Activated CD8-positive, alpha-beta memory T cell treated with anti-CD3 and anti-CD28 coated beads, Interleukin-2, amount 50 U/mL, for 1 hour (primary cell): ENCODE measurements at regions not wholly inside any gene's neighbourhood (a gene's known extent, or its start where the extent isn't known, plus 50 kb on each side); places are given as distances from the start of the nearest gene placed in this dataset.
"Not testable (repeated sequence)": the region's sequence is repeated elsewhere in the genome, so short reads cannot be mapped to it uniquely, and the experiment has no call there.

Source experiments
- DNase-seq: peaks from one replicate; pipeline ENCODE4 v3.0.0-alpha.2; 2020; ENCODE audit errors: extremely low read depth

- no peak for DNase-seq
These were observed 377.0 kb downstream of the ZNF674 start for GRCh38 chrX:46168254-46168653.

- DNase-seq: no peak
These were observed 379.4 kb downstream of the ZNF674 start for GRCh38 chrX:46165866-46166265.

DNA sequence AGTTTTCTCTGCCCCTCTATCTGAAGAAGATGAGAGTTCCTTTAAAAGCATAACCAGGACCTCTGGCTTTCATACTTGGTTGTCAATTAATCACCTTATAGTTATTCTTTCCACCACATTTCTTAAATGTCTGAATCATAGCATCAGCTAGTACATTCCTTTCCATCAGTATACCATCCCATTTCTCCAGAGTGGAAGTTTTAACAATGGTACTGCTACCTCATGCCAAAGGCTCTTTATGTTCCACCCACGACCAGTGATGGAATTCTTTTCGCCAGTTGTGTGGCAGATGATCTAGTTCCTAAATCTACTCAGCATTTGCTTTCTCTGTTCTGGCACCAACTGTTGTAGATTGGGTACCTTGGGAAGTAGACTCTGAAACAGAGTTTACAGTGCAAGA, 379.8 kb downstream of the ZNF674 start:
- no peak for DNase-seq

DNA sequence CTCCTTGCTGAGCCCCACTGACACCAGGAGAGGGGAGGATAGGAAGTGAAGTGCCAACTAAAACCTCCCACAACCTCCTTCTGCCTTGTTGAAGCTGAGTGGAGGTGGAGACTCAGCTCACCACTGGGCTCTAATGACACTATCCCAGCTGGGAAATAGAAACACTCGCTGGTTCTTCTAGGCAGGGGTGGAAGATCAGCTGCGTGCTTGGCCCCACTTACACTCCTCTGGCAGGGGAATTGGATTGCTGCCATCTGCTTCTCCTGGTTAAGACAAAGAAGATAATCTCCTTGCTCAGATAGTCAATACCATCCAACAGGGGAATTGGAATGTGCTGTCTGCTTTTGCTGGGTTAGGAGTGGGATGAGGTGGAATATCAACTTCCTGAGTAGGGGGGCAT, 392.5 kb downstream of the ZNF674 start:
- DNase-seq: no peak

- not testable (repeated sequence) for DNase-seq
These were observed 393.9 kb downstream of the ZNF674 start for GRCh38 chrX:46151332-46151731.

- no peak for DNase-seq
These were observed 400.7 kb downstream of the ZNF674 start for GRCh38 chrX:46144566-46144965.

GRCh38 chrX:46140272-46140671, 404.9 kb downstream of the ZNF674 start:
- no peak for DNase-seq

GRCh38 chrX:46130247-46130646, 415.0 kb downstream of the ZNF674 start:
- no peak for DNase-seq

DNA sequence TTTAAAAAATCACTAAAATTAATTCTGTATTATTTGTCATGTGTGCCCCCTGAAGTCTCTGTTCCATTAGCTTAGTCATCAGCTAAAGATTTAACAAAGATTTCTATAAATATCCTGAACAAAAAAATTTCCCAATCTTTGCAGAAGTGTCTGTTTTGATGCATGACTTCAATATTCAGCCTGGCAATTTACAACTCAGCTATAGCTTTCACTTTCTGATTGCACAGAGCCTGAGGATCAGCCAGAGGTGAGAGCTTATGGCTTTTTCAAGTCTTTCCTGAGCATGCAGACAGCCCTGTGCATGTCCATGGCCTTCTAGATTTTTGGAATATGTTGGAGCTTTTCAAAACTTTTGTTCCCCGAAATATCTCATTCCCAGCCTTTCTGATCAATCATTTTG, 420.1 kb downstream of the ZNF674 start:
- no peak for DNase-seq

- DNase-seq: no peak
These were observed 428.0 kb downstream of the ZNF674 start for GRCh38 chrX:46117234-46117633.

DNA sequence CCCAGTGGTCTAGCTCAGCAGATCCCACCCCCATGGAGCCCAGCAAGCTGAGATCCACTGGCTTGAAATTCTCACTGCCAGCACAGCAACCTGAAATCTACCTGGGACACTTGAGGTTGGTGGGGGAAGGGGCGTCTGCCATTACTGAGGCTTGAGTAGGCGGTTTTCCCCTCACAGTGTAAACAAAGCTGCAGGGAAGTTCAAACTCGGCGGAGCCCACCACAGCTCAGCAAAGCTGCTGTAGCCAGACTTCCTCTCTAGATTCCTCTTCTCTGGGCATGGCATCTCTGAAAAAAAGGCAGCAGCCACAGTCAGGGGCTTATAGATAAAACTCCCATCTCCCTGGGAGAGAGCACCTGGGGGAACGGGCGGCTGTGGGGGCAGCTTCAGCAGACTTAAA, 457.9 kb downstream of the ZNF674 start:
- DNase-seq: not testable (repeated sequence)

GRCh38 chrX:46080121-46080520, 465.1 kb downstream of the ZNF674 start:
- not testable (repeated sequence) for DNase-seq

- no peak for DNase-seq
These were observed 472.4 kb downstream of the ZNF674 start for GRCh38 chrX:46072791-46073190.

DNA sequence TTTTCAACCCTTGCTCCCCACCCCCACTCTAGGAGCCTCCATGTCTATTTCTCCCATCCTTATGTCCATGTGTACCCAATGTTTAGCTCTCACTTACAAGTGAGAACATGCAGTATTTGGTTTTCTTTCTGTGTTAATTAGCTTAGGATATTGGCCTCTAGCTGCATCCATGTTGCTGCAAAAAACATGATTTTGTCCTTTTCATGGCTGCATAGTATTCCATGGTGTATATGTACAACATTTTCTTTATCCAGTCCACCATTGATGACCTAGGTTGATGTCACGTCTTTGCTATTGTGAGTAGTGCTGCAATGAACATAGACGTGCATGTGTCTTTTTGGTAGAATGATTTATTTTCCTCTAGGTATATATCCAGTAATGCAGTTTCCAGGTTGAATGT, 472.8 kb downstream of the ZNF674 start:
- no peak for DNase-seq

DNA sequence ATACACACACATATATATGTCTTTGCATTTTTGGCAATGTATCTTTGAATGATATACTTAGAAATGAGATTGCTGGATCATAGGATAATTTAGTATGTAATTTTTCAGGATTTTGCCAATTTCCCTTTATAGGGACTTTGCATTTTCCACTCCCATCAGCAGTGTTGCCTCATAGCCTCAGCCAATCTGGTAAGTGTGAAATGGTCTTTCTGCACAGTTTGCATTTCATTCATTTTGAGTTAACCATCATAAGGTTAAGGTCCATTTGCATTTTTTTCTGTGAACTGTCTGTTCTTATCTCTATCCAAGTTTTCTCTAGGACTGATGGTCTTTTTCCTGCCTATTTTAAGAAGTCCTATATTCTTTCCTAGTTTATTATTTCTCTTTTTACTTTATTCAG, 474.8 kb downstream of the ZNF674 start:
- DNase-seq: no peak

DNA sequence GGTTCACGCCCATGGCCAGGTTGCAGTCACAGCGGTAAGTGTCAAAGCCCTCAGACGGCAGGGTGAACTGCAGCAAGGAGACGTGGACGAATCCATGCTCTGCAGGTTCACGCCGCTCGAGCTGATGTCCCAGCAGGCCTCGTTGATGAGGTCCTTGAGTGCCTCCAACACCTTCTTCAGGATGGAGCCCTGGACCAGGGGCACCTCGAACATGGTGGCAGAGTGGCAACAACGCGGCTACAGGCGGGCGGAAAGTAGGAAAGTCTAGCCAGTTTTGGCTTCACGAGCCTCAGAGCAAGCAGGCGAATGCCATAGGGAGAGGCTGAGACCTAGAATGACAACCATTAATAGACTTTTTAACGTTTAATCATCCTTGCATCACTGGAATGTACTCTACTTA, 485.9 kb downstream of the ZNF674 start:
- no peak for DNase-seq

DNA sequence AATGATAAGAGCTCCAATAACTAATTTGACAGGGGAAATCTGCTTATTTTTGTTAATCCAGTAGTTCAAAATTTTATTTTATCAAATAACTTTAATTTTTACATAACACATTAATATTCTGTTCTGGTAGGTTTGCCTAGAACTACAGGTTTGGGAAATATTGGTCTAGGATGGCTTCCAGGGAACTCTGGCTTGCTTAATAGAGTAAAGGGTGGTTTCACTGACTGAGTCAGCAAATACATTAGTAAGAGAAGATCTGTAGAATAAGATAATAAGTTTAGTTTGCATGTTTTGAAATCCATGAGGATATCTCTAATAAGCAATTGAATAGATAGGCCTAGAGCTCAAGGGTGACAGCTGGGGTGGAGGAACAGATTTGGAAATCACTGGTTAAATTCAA, 500.7 kb downstream of the ZNF674 start:
- no peak for DNase-seq

GRCh38 chrX:46040001-46040400, 505.2 kb downstream of the ZNF674 start:
- DNase-seq: no peak

DNA sequence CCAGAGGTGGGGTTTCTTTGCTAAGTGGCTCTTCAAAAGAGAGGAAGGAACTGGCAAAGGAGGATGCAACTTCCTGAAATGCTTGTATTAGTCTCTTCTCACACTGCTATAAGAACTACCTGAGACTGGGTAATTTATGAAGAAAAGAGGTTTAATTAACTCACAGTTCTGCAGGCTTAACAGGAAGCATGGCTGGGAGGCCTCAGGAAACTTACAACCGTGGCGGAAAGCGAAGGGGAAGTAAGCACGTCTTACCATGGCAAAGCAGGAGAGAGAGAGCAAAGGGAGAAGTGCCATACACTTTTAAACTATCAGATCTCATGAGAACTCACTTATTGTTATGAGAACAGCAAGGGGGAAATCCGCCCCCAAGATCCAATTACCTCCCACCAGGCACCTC, 505.7 kb downstream of the ZNF674 start:
- no peak for DNase-seq

- no peak for DNase-seq
These were observed 508.7 kb downstream of the ZNF674 start for GRCh38 chrX:46036508-46036907.

- no peak for DNase-seq
These were observed 510.4 kb downstream of the ZNF674 start for GRCh38 chrX:46034868-46035267.

DNA sequence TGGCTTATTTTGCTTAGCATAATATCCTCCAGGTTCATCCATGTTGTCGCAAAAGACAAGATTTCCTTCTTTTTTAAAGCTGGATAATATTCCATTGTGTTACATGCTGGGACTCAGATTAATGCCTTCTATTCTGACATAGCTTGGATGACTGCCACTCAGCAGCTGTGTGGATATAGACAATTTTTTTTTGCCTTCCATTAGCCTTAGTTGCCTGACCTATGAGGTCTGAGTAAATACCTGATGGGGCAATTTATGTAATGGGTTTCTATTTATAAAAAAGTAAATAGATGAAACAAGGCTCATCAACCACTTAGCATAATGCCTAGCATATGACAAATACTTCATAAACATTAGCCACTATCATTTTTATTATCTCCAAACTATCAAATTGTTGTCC, 515.4 kb downstream of the ZNF674 start:
- no peak for DNase-seq

DNA sequence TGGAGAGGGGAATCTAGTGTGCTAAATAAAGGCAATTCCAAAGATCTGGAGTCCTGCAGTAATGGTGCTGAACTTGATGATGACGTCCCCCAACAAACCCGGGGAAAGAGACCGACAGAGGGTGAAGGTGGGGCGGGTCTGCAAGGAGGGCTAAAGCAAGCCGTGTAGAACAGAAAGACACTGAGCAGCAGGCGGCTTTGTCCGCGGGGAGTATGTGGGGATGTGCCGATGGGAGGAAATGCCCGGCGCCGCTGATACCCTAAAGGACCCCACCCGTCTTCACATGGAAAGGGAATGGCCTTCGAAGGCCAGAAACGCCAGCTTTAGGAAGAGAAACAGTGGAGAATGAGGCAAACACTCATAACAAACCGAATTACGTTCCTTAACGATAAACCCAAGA, 528.9 kb downstream of the ZNF674 start:
- no peak for DNase-seq

- DNase-seq: no peak
These were observed 529.6 kb downstream of the ZNF674 start for GRCh38 chrX:46015653-46016052.
